Progenitor cell of endocrine pancreas (in vitro differentiated cells): ENCODE measurements at regions not wholly inside any gene's neighbourhood (a gene's known extent, or its start where the extent isn't known, plus 50 kb on each side); places are given as distances from the start of the nearest gene placed in this dataset.

Experiments used
- DNase-seq: peaks from one replicate; pipeline ENCODE4 v3.0.0; 2021; ENCODE audit warnings: low spot score; ENCODE audit not compliant: unreplicated experiment
- H3K27ac Mint-ChIP-seq: 2 replicates; pipeline ENCODE4 v1.8.0; 2021; ENCODE audit warnings: mild to moderate bottlenecking, moderate library complexity, mixed read lengths
- H3K27me3 Mint-ChIP-seq: 2 replicates; pipeline ENCODE4 v1.8.0; 2021; ENCODE audit warnings: mixed read lengths
- H3K36me3 Mint-ChIP-seq: 2 replicates; pipeline ENCODE4 v1.8.0; 2022; ENCODE audit warnings: mixed read lengths; ENCODE audit not compliant: insufficient read depth
- H3K4me1 Mint-ChIP-seq: 2 replicates; pipeline ENCODE4 v1.8.0; 2021; ENCODE audit warnings: low read depth, mixed read lengths
- H3K4me3 Mint-ChIP-seq: 2 replicates; pipeline ENCODE4 v1.8.0; 2021; ENCODE audit warnings: low read depth, mild to moderate bottlenecking, moderate library complexity, mixed read lengths
- H3K9me3 Mint-ChIP-seq: 2 replicates; pipeline ENCODE4 v1.8.0; 2021; ENCODE audit warnings: low read depth, mixed read lengths
- CTCF ChIP-seq: fragments of 200-600 bp; sonication (generic); IDR thresholded peaks from one replicate; pipeline ENCODE4 v1.5.0; 2021; ENCODE audit warnings: antibody characterized with exemption, mild to moderate bottlenecking; ENCODE audit not compliant: unreplicated experiment

DNA sequence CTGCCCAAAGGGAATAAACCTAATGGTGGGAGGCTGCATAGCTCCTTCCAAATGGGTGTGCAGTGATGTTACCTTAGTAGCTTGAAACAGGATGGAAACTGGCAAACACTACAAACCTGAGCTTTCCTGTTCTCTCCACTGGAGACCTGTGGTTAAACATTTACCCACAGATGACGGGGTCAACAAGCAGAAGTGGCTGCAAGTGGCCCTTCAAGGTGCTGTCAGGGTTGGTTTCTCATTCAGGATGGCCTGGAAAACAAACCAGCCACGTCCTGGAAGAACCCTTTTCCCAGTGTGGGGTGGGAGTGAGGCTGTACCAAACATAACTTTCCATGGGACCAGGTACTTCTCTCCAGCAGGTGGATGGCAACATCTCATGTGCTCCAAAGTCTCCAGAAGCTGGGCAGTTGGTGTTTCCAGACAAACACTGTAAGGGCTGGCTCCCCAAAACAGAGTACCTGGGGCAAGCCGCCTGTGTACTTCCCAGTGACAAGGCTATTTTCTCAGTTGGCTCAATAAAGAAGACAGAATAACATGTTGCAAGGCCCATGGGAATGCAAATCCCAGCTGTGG is 67.5 kb downstream of the DNAJB9 start:
- Mint-ChIP-seq H3K4me1 (peaks cover 8% of the 10 kb centered on the region), H3K4me3 (no peak overlapping the region), H3K36me3 (no peaks in the 10 kb centered on the region), H3K27me3 (peaks cover 4% of the 10 kb centered on the region), H3K27ac (no peak overlapping the region), H3K9me3 (no peaks in the 10 kb centered on the region)
- DNase-seq = no peak
- peak; percentile 12 for TF ChIP-seq CTCF

GRCh38 chr7:108642126-108642525 is 72.5 kb downstream of the DNAJB9 start:
- no peak overlapping the region for H3K4me3 Mint-ChIP-seq
- DNase-seq = no peak
- H3K36me3 Mint-ChIP-seq = no peaks in the 10 kb centered on the region
- peaks cover 6% of the 10 kb centered on the region for H3K4me1 Mint-ChIP-seq
- H3K27me3 Mint-ChIP-seq = no peaks in the 10 kb centered on the region
- TF ChIP-seq CTCF = no peak
- no peak overlapping the region for H3K27ac Mint-ChIP-seq
- H3K9me3 Mint-ChIP-seq = peaks cover 18% of the 10 kb centered on the region

DNA sequence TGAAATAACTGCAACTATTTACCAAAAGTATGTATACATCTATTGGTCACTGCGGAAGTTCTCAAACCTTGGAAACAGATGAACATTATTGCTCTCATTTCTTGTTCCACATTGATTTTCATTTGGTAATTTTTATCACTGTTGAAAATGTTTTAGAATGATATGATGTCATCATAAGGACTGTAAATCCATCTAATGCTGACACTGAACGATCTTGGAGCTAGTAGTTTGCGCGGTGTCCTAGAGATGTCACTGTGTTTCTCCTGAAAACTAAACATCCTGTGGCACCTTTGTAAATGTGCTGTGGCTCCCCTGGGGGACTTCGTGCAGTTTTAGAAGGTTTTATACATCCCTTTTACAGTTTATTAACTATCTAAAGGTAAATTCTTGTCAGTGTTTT is 73.5 kb downstream of the DNAJB9 start:
- peaks cover 2% of the 10 kb centered on the region for H3K4me1 Mint-ChIP-seq
- H3K27me3 Mint-ChIP-seq = no peaks in the 10 kb centered on the region
- no peak overlapping the region for H3K27ac Mint-ChIP-seq
- H3K9me3 Mint-ChIP-seq = peaks cover 18% of the 10 kb centered on the region
- H3K4me3 Mint-ChIP-seq = no peak overlapping the region
- no peak for TF ChIP-seq CTCF
- H3K36me3 Mint-ChIP-seq = no peaks in the 10 kb centered on the region
- DNase-seq = no peak

GRCh38 chr7:108648989-108649388 is 79.3 kb downstream of the DNAJB9 start:
- Mint-ChIP-seq H3K4me3 (no peak overlapping the region), H3K9me3 (peaks cover 15% of the 10 kb centered on the region), H3K4me1 (no peaks in the 10 kb centered on the region), H3K27ac (no peak overlapping the region), H3K36me3 (no peaks in the 10 kb centered on the region), H3K27me3 (no peaks in the 10 kb centered on the region)
- no peak for DNase-seq
- no peak for TF ChIP-seq CTCF

DNA sequence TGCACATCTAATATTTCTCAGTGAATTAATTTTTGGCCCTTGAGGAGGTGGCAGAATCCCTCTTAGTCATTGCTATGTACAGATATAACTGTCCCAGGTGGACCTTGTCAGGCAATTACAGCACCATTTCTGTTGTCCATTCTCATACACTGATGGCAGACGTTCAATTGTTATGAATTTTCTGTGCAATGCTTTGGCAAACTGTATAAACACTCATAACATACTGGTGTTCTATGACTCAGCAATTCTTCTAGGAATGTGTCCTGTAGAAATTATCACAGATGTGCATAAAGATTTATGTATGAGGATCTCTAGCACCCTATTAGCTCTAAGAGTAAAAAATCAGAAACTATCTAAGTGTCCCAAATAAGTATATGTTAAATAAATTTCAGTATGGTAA is 80.8 kb downstream of the DNAJB9 start:
- TF ChIP-seq CTCF = no peak

More for the DNA sequence above, 80.8 kb downstream of the DNAJB9 start:
- Mint-ChIP-seq H3K36me3 (no peaks in the 10 kb centered on the region), H3K27me3 (no peaks in the 10 kb centered on the region), H3K9me3 (peaks cover 4% of the 10 kb centered on the region), H3K27ac (no peak overlapping the region), H3K4me1 (no peaks in the 10 kb centered on the region), H3K4me3 (no peak overlapping the region)
- no peak for DNase-seq
